Caco-2 (cell line): ENCODE measurements at regions not wholly inside any gene's neighbourhood (a gene's known extent, or its start where the extent isn't known, plus 50 kb on each side); places are given as distances from the start of the nearest gene placed in this dataset.

ENCODE experiments used
- BruUV-seq: library from RNA; stranded (reverse); fragments of 400-500 nt; replicated peaks from 2 replicates; lab custom pipeline; 2021; lab: Mats Ljungman, UMichigan
- CTCF ChIA-PET: fragments of 300-600 bp; sonication (Branson Sonifier 250); formaldehyde crosslinking; loops from one replicate; lab custom pipeline; 2022; ENCODE audit warnings: antibody characterized with exemption; lab: Charles Lee
- POLR2A ChIA-PET: fragments of 300-600 bp; sonication (Branson Sonifier 250); formaldehyde crosslinking; loops from one replicate; lab custom pipeline; 2022; ENCODE audit warnings: antibody characterized with exemption; lab: Charles Lee
- DNase-seq, 2 experiments: peaks; one replicate each; pipeline versions ENCODE4 v3.0.0 to v3.0.0-alpha.2; 2020 to 2022
- H3K27me3 ChIP-seq: replicated peaks from 2 replicates; pipeline ENCODE4 v1.6.0; 2011; ENCODE audit warnings: low read length; ENCODE audit not compliant: control insufficient read depth, insufficient read depth
- H3K36me3 ChIP-seq: 2 replicates; pipeline ENCODE4 v1.5.1; 2011; ENCODE audit warnings: low read length; ENCODE audit not compliant: control insufficient read depth, insufficient read depth
- H3K4me1 ChIP-seq: fragments of 250-450 bp; sonication (Bioruptor Pico); 2 replicates; pipeline ENCODE4 v1.5.1; 2020; ENCODE audit warnings: mild to moderate bottlenecking
- H3K4me3 ChIP-seq: 2 replicates; pipeline ENCODE4 v1.5.1; 2011; ENCODE audit warnings: low read depth, mild to moderate bottlenecking, control low read depth, low read length
- H3K9me3 ChIP-seq: fragments of 250-450 bp; sonication (Bioruptor Pico); 2 replicates; pipeline ENCODE4 v1.5.1; 2020; ENCODE audit warnings: mild to moderate bottlenecking, moderate library complexity
- H3K27ac Mint-ChIP-seq: one replicate; pipeline ENCODE4 v1.8.0; 2022; ENCODE audit warnings: mixed read lengths; ENCODE audit not compliant: unreplicated experiment
- H3K27me3 Mint-ChIP-seq: one replicate; pipeline ENCODE4 v1.8.0; 2022; ENCODE audit warnings: mixed read lengths; ENCODE audit not compliant: insufficient read depth, unreplicated experiment
- H3K36me3 Mint-ChIP-seq: one replicate; pipeline ENCODE4 v1.8.0; 2022; ENCODE audit warnings: mild to moderate bottlenecking, mixed read lengths; ENCODE audit not compliant: insufficient read depth, unreplicated experiment
- H3K4me1 Mint-ChIP-seq: one replicate; pipeline ENCODE4 v1.8.0; 2022; ENCODE audit warnings: low read depth, mixed read lengths; ENCODE audit not compliant: unreplicated experiment
- H3K4me3 Mint-ChIP-seq: one replicate; pipeline ENCODE4 v1.8.0; 2022; ENCODE audit warnings: mild to moderate bottlenecking, moderate library complexity, mixed read lengths; ENCODE audit not compliant: unreplicated experiment
- H3K9me3 Mint-ChIP-seq: one replicate; pipeline ENCODE4 v1.8.0; 2022; ENCODE audit warnings: mixed read lengths; ENCODE audit not compliant: unreplicated experiment
- CTCF ChIP-seq, 2 experiments: fragments of 200-600 bp in 1 of 2; IDR thresholded peaks; 1 replicate in 1 of 2; 2 replicates in 1 of 2; pipeline versions ENCODE4 v1.5.1 to v1.8.0; 2011 to 2022; ENCODE audit warnings: antibody characterized with exemption in 1 of 2, control low read depth in 1 of 2, inconsistent platforms in 1 of 2, low read depth in 1 of 2, low read length in 1 of 2, mild to moderate bottlenecking in 1 of 2, moderate library complexity in 1 of 2; ENCODE audit not compliant: insufficient read depth in 1 of 2, severe bottlenecking in 1 of 2, unreplicated experiment in 1 of 2
- intact Hi-C: fragments of 100-400 bp; cut with micrococcal nuclease; formaldehyde crosslinking; loops from one replicate; pipeline ENCODE4 v1.10.0; 2022; ENCODE audit not compliant: unreplicated experiment

GRCh38 chr12:47504775-47505446, 200.9 kb downstream of the RPAP3 start:
- Histone ChIP-seq H3K36me3 (no peaks in the 10 kb centered on the region), H3K4me3 (no peak overlapping the region), H3K9me3 (no peaks in the 10 kb centered on the region), H3K27me3 (no peaks in the 10 kb centered on the region; the same call in none of the 2 replicates), H3K4me1 (no peaks in the 10 kb centered on the region)
- no peak overlapping the region for H3K4me3 Mint-ChIP-seq
- no TSS peak for BruUV-seq
- H3K9me3 Mint-ChIP-seq, result peaks cover 10% of the 10 kb centered on the region
- no peak overlapping the region for H3K27ac Mint-ChIP-seq
- intact Hi-C loops, result no loop called here
- CTCF ChIA-PET, result interaction anchor here (0.6 kb wide), 1 partner anchor 182 kb away, joined by 3 read pairs; no protein-coding TSS in a partner anchor
- POLR2A ChIA-PET, result no interaction called here
- DNase-seq, result no peak
- peaks cover 12% of the 10 kb centered on the region for H3K27me3 Mint-ChIP-seq
- H3K36me3 Mint-ChIP-seq, result no peaks in the 10 kb centered on the region
- no peak for TF ChIP-seq CTCF (IDR thresholded peaks at IDR 0.05; ENCODE audit: insufficient read depth in 1 of 2, low read depth in 1 of 2, low read length in 1 of 2, severe bottlenecking in 1 of 2, unreplicated experiment in 1 of 2)
- H3K4me1 Mint-ChIP-seq, result no peaks in the 10 kb centered on the region

DNA sequence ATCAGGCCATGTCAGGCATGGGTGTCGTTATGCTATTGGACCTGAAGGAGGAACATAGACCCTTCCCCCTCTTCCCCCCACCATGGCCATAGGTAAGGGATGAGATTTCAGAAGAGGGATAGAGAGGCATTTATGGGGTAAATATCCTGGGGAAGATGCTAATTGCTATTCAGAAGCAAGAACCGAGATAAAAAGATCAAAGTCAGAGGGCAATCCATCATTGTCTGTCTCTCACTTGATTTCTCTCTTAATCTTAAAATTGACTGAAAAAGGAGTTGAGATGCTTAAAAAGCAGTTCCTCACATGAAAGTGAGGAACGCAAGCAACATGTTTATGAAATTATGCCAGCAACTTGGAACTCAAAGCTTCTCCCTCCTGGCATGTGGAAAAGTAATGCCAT, 212.0 kb downstream of the RPAP3 start:
- Histone ChIP-seq H3K36me3 (no peaks in the 10 kb centered on the region), H3K4me1 (no peaks in the 10 kb centered on the region), H3K27me3 (no peaks in the 10 kb centered on the region), H3K4me3 (no peak overlapping the region), H3K9me3 (peaks cover 7% of the 10 kb centered on the region; the same call in 1 of the 2 replicates)
- Mint-ChIP-seq H3K27ac (no peak overlapping the region), H3K36me3 (no peaks in the 10 kb centered on the region), H3K27me3 (peaks cover 27% of the 10 kb centered on the region), H3K9me3 (no peaks in the 10 kb centered on the region), H3K4me1 (no peaks in the 10 kb centered on the region), H3K4me3 (no peak overlapping the region)
- intact Hi-C loops, result no loop called here
- CTCF ChIA-PET, result no interaction called here
- no peak for TF ChIP-seq CTCF (IDR thresholded peaks at IDR 0.05; ENCODE audit: insufficient read depth in 1 of 2, low read depth in 1 of 2, low read length in 1 of 2, severe bottlenecking in 1 of 2, unreplicated experiment in 1 of 2)
- no TSS peak for BruUV-seq
- POLR2A ChIA-PET, result no interaction called here
- DNase-seq, result no peak

DNA sequence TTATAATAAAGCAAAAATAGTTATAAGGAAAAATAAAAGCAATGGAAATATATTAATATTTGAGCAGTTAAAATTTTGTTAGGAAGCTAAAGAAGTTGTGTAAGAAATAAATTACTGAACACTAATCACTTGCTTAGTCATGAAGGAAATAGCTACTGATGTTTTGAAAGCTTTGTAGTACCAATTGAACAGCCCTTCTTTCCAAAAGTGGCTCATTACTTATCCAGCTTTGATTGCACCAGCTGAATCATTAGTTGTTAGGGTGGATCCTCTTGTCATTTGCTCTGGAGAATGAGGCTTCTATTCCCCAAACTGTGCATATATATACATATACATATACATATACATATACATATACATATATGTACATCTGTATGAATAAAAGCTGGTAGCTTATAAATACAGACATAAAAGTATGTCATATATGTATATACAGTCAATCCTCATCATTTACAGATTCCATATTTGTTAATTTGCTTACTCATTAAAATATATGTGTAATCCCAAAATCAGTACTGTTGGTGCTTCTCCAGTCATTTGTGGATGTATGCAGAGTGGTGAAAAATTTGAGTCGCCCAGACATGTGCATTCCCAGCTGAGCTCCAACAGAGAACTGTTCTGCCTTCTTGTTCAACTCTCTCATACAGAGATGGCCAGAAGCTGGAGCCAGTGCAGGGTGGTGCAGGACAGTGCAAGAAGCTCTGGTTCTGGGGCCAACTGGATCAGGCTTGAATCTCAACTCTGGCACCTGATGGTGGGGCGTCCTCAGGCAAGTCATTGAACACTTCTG, 214.1 kb downstream of the RPAP3 start:
- DNase-seq, result no peak
- Histone ChIP-seq H3K4me3 (no peak overlapping the region), H3K27me3 (no peaks in the 10 kb centered on the region), H3K9me3 (0 out of 2 replicates have a peak, but pooled peaks cover 6% of the 10 kb centered on the region), H3K4me1 (no peaks in the 10 kb centered on the region), H3K36me3 (no peaks in the 10 kb centered on the region)
- Mint-ChIP-seq H3K36me3 (no peaks in the 10 kb centered on the region), H3K4me1 (no peaks in the 10 kb centered on the region), H3K27ac (no peak overlapping the region), H3K27me3 (peaks cover 22% of the 10 kb centered on the region), H3K9me3 (no peaks in the 10 kb centered on the region), H3K4me3 (no peak overlapping the region)
- intact Hi-C loops, result no loop called here
- POLR2A ChIA-PET, result no interaction called here
- CTCF ChIA-PET, result interaction anchor here (0.6 kb wide), 1 partner anchor 598 kb away, joined by 3 read pairs; no protein-coding TSS in a partner anchor
- no TSS peak for BruUV-seq
- TF ChIP-seq CTCF (IDR thresholded peaks at IDR 0.05; ENCODE audit: insufficient read depth in 1 of 2, low read depth in 1 of 2, low read length in 1 of 2, severe bottlenecking in 1 of 2, unreplicated experiment in 1 of 2), result no peak
